H1 (cell line): ENCODE measurements at regions not wholly inside any gene's neighbourhood (a gene's known extent, or its start where the extent isn't known, plus 50 kb on each side); places are given as distances from the start of the nearest gene placed in this dataset.

ENCODE experiments used
- CTCF ChIA-PET: fragments of 300-600 bp; sonication (Branson Sonifier 250); formaldehyde crosslinking; loops from one replicate; lab custom pipeline; 2021; ENCODE audit not compliant: partially characterized antibody; lab: Charles Lee
- POLR2A ChIA-PET: fragments of 300-600 bp; sonication (Branson Sonifier 250); formaldehyde crosslinking; loops from one replicate; lab custom pipeline; 2021; ENCODE audit warnings: inconsistent platforms; ENCODE audit not compliant: partially characterized antibody; lab: Charles Lee
- DNase-seq, 2 experiments: peaks; one replicate each; pipeline versions ENCODE4 v3.0.0 to v3.0.0-alpha.2; 2010 to 2022; ENCODE audit warnings: low spot score in 2 of 2, low read depth in 1 of 2, mixed read lengths in 1 of 2
- FAIRE-seq: peaks from 2 replicates; lab custom pipeline; 2011; peaks lifted over from hg19 to GRCh38; lab: Jason Lieb, UNC
- H2AFZ ChIP-seq: 2 replicates; pipeline ENCODE4 v1.8.1; 2012; ENCODE audit warnings: low read length, inconsistent platforms
- H2AK5ac ChIP-seq: 2 replicates; pipeline ENCODE4 v1.6.1; 2013; ENCODE audit warnings: low read depth, low read length
- H2BK120ac ChIP-seq: replicated peaks from 2 replicates; pipeline ENCODE3; 2013; ENCODE audit warnings: low read depth, low read length, inconsistent platforms
- H2BK12ac ChIP-seq: 2 replicates; pipeline ENCODE4 v1.6.1; 2013; ENCODE audit warnings: low read depth, low read length
- H2BK15ac ChIP-seq: 2 replicates; pipeline ENCODE4 v1.6.1; 2013; ENCODE audit warnings: low read length
- H2BK20ac ChIP-seq: 2 replicates; pipeline ENCODE4 v1.6.1; 2013; ENCODE audit warnings: low read length
- H2BK5ac ChIP-seq: 2 replicates; pipeline ENCODE4 v1.6.1; 2013; ENCODE audit warnings: low read depth, low read length
- H3K14ac ChIP-seq: 2 replicates; pipeline ENCODE4 v1.6.1; 2013; ENCODE audit warnings: inconsistent platforms; ENCODE audit not compliant: insufficient read length
- H3K18ac ChIP-seq: 2 replicates; pipeline ENCODE4 v1.6.1; 2013; ENCODE audit warnings: low read length; ENCODE audit errors: extremely low read depth
- H3K23ac ChIP-seq: 2 replicates; pipeline ENCODE4 v1.6.1; 2013; ENCODE audit warnings: inconsistent platforms; ENCODE audit not compliant: insufficient read length
- H3K23me2 ChIP-seq: 2 replicates; pipeline ENCODE4 v1.6.1; 2013; ENCODE audit warnings: low read depth, low read length
- H3K27ac ChIP-seq: 2 replicates; pipeline ENCODE4 v1.6.1; 2011; ENCODE audit warnings: low read depth, low read length, inconsistent platforms
- H3K27me3 ChIP-seq, 4 experiments: replicated peaks in 1 of 4; 1 replicate in 1 of 4; 2 replicates in 3 of 4; pipeline versions ENCODE4 v1.6.1 to v1.8.1; 2011 to 2013; ENCODE audit warnings: low read length in 3 of 4, mild to moderate bottlenecking in 3 of 4, inconsistent platforms in 2 of 4, mixed read lengths in 2 of 4, moderate library complexity in 1 of 4; ENCODE audit not compliant: control insufficient read depth in 3 of 4, insufficient read depth in 3 of 4; ENCODE audit errors: extremely low read depth in 1 of 4
- H3K36me3 ChIP-seq, 4 experiments: 2 replicates each; pipeline versions ENCODE4 v1.6.1 to v1.8.1; 2011 to 2013; ENCODE audit warnings: mild to moderate bottlenecking in 4 of 4, low read length in 3 of 4, moderate library complexity in 2 of 4, control low read depth in 1 of 4, inconsistent platforms in 1 of 4; ENCODE audit not compliant: insufficient read depth in 4 of 4, control insufficient read depth in 2 of 4
- H3K4ac ChIP-seq: replicated peaks from 2 replicates; pipeline ENCODE3; 2013; ENCODE audit warnings: low read length, low read depth, mixed read lengths, inconsistent platforms; ENCODE audit not compliant: insufficient read length
- H3K4me1 ChIP-seq, 4 experiments: replicated peaks in 1 of 4; 1 replicate in 1 of 4; 2 replicates in 3 of 4; pipeline versions ENCODE4 v1.6.1 to v1.8.1; 2011 to 2013; ENCODE audit warnings: low read length in 3 of 4, inconsistent platforms in 2 of 4, mixed read lengths in 1 of 4; ENCODE audit not compliant: insufficient read depth in 4 of 4, control insufficient read depth in 3 of 4
- H3K4me2 ChIP-seq, 2 experiments: 2 replicates each; pipeline versions ENCODE4 v1.6.1 to v1.8.1; 2011 to 2013; ENCODE audit warnings: low read depth in 2 of 2, low read length in 2 of 2, control low read depth in 1 of 2, inconsistent platforms in 1 of 2, mild to moderate bottlenecking in 1 of 2; ENCODE audit not compliant: insufficient read depth in 1 of 2
- H3K4me3 ChIP-seq, 4 experiments: fragments of 200-600, 300-600 bp in 1 of 4; sonication (generic), shearing (Covaris generic), sonication (Bioruptor Twin) in 1 of 4; 2 replicates each; pipeline versions ENCODE4 v1.5.1 to v1.8.1; 2011 to 2016; ENCODE audit warnings: low read length in 4 of 4, low read depth in 3 of 4, control low read depth in 2 of 4, inconsistent platforms in 2 of 4, mild to moderate bottlenecking in 2 of 4, mixed read lengths in 1 of 4, moderate library complexity in 1 of 4; ENCODE audit not compliant: insufficient read depth in 2 of 4; ENCODE audit errors: extremely low read depth in 1 of 4
- H3K56ac ChIP-seq: replicated peaks from 2 replicates; pipeline ENCODE3; 2013; ENCODE audit warnings: low read depth, mild to moderate bottlenecking, mixed read lengths, low read length, inconsistent platforms; ENCODE audit not compliant: insufficient read length
- H3K79me1 ChIP-seq: 2 replicates; pipeline ENCODE4 v1.6.1; 2013; ENCODE audit warnings: low read depth, low read length, control low read depth
- H3K79me2 ChIP-seq, 2 experiments: 2 replicates each; pipeline versions ENCODE4 v1.6.1 to v1.8.1; 2012 to 2013; ENCODE audit warnings: low read length in 2 of 2, mild to moderate bottlenecking in 2 of 2, inconsistent platforms in 1 of 2; ENCODE audit not compliant: insufficient read depth in 2 of 2, control insufficient read depth in 1 of 2
- H3K9ac ChIP-seq, 4 experiments: replicated peaks in 1 of 4; 1 replicate in 1 of 4; 2 replicates in 3 of 4; pipeline versions ENCODE4 v1.6.1 to v1.8.1; 2011 to 2013; ENCODE audit warnings: low read depth in 3 of 4, low read length in 3 of 4, control low read depth in 2 of 4, mild to moderate bottlenecking in 2 of 4, moderate library complexity in 2 of 4, inconsistent platforms in 1 of 4; ENCODE audit errors: extremely low read depth in 1 of 4
- H3K9me3 ChIP-seq, 2 experiments: 2 replicates each; pipeline versions ENCODE4 v1.6.1 to v1.8.1; 2012 to 2013; ENCODE audit warnings: mild to moderate bottlenecking in 2 of 2, moderate library complexity in 2 of 2, control low read depth in 1 of 2, inconsistent platforms in 1 of 2, low read depth in 1 of 2, low read length in 1 of 2, mixed read lengths in 1 of 2; ENCODE audit not compliant: insufficient read depth in 2 of 2
- H4K20me1 ChIP-seq, 2 experiments: replicated peaks in 1 of 2; 2 replicates each; pipeline versions ENCODE3 to v1.8.1; 2011 to 2013; ENCODE audit warnings: inconsistent platforms in 2 of 2, low read length in 2 of 2, mild to moderate bottlenecking in 1 of 2; ENCODE audit not compliant: insufficient read depth in 2 of 2, control insufficient read depth in 1 of 2
- H4K5ac ChIP-seq: 2 replicates; pipeline ENCODE4 v1.6.1; 2013; ENCODE audit warnings: low read length, low read depth, mixed read lengths, inconsistent platforms; ENCODE audit not compliant: insufficient read length
- H4K8ac ChIP-seq: 2 replicates; pipeline ENCODE4 v1.8.0; 2013; ENCODE audit warnings: mild to moderate bottlenecking, moderate library complexity, low read length, inconsistent platforms; ENCODE audit not compliant: insufficient read depth; ENCODE audit errors: extremely low read depth
- H4K91ac ChIP-seq: replicated peaks from 2 replicates; pipeline ENCODE3; 2013; ENCODE audit warnings: low read length, mixed read lengths, inconsistent platforms; ENCODE audit not compliant: insufficient read length
- BRCA1 ChIP-seq: IDR thresholded peaks from 2 replicates; pipeline ENCODE4 v1.6.1; 2012; ENCODE audit warnings: low read depth, low read length, improper control_type of control experiment
- SIRT6 ChIP-seq: IDR thresholded peaks from one replicate; pipeline ENCODE4 v1.7.1; 2012; ENCODE audit warnings: low read length, inconsistent platforms
- WGBS, 2 experiments: shearing (Covaris generic) in 1 of 2; methylation state at CpG; one replicate each; pipeline versions ENCODE4 v1.1.6 to v1.1.7; 2013 to 2015; ENCODE audit warnings: low lambda C conversion rate in 2 of 2, mixed read lengths in 2 of 2, inconsistent platforms in 1 of 2, low coverage in 1 of 2, missing lambda C conversion rate in 1 of 2; ENCODE audit not compliant: insufficient replicate concordance in 2 of 2, insufficient coverage in 1 of 2, insufficient read length in 1 of 2; ENCODE audit errors: extremely low coverage in 1 of 2, missing lambda C conversion rate in 1 of 2; 5-methylcytosine and 5-hydroxymethylcytosine counted together

GRCh38 chr13:80131204-80131603 lies 209.7 kb downstream of the SPRY2 start:
- no peak overlapping the region for H3K9ac ChIP-seq
- H3K79me2 ChIP-seq = no peaks in the 10 kb centered on the region
- H4K91ac ChIP-seq = no peak overlapping the region
- H4K20me1 ChIP-seq = no peaks in the 10 kb centered on the region
- H3K36me3 ChIP-seq = no peaks in the 10 kb centered on the region
- no peak overlapping the region for H2BK12ac ChIP-seq
- H4K5ac ChIP-seq = no peak overlapping the region
- H2BK15ac ChIP-seq = no peak overlapping the region
- no peak for DNase-seq
- ChIA-PET CTCF (no interaction called here), POLR2A (no interaction called here)
- H2BK20ac ChIP-seq = no peak overlapping the region
- no peak overlapping the region for H3K23ac ChIP-seq
- H2AK5ac ChIP-seq = no peak overlapping the region
- H3K4me1 ChIP-seq = peaks cover 0 to 9% (median 7%) of the 10 kb centered on the region in 4 experiments; a peak in 5 of 7 replicates
- H3K4me3 ChIP-seq = no peak overlapping the region; a peak in 1 of 8 replicates
- H2BK120ac ChIP-seq = no peak overlapping the region
- H3K9me3 ChIP-seq = no peaks in the 10 kb centered on the region
- H3K4me2 ChIP-seq = no peak overlapping the region
- FAIRE-seq = no peak
- no peak overlapping the region for H2AFZ ChIP-seq
- no peaks in the 10 kb centered on the region; a peak in 1 of 7 replicates for H3K27me3 ChIP-seq
- no peak overlapping the region for H3K27ac ChIP-seq
- H2BK5ac ChIP-seq = no peak overlapping the region
- no peak overlapping the region for H3K14ac ChIP-seq
- no peak overlapping the region for H4K8ac ChIP-seq
- 35% methylated on average over 4 of the region's 4 CpGs; no CpG with 5 or more reads in 1 of the 2 experiments for WGBS, 2 experiments
- no peak overlapping the region for H3K4ac ChIP-seq
- no peak overlapping the region for H3K56ac ChIP-seq
- no peak overlapping the region for H3K18ac ChIP-seq
- H3K79me1 ChIP-seq = no peaks in the 10 kb centered on the region
- TF ChIP-seq BRCA1 = no peak
- TF ChIP-seq SIRT6 = no peak
- H3K23me2 ChIP-seq = no peaks in the 10 kb centered on the region
